ENCODE measurements at regions not wholly inside any gene's neighbourhood (a gene's known extent, or its start where the extent isn't known, plus 50 kb on each side); places are given as distances from the start of the nearest gene placed in this dataset.

DNA sequence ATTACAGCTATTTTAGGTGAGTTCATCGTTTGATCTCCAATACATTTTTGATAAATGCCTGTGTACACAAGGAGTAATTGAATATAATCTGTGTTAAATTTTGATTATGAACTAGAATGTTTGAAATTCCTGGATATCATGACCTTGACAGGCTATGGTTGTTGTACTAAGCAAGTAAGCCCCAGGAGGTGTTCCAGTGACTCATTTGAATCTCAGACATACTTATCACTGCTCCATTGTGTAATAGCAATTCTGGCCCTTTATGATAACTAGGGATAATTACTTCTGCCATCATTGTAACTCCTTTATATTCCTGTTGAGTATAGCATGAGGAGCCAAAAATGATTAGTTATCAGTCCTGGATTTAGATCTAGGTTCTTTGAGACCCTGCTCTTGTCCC, 1424.6 kb upstream of the ADGRB3 start:
- FAIRE-seq, result no peak
- POLR2A ChIA-PET, result no interaction called here

DNA sequence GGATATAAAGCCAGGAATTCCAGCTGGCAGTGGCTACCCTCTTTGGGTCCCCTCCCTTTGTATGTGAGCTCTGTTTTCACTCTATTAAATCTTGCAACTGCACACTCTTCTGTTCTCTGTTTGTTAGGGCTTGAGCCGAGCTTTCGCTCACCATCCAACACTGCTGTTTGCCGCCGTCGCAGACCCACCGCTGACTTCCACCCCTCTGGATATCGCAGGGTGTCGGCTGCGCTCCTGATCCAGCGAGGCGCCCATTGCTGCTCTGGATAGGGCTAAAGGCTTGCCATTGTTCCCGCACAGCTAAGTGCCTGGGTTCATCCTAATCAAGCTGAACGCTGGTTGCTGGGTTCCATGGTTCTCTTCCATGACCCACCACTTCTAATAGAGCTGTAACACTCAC, 1433.5 kb upstream of the ADGRB3 start:
- POLR2A ChIA-PET, result no interaction called here
- Histone ChIP-seq H3K9me1 (ENCODE audit: control insufficient read depth, insufficient read depth, low read length) (no peaks in the 10 kb centered on the region), H3K4me2 (ENCODE audit: insufficient read depth, low read length) (no peak overlapping the region), H3K4me1 (replicated peaks in 1 of 2; ENCODE audit: control insufficient read depth in 2 of 2, insufficient read depth in 2 of 2, low read length in 2 of 2) (no peaks in the 10 kb centered on the region), H4K20me1 (replicated peaks; ENCODE audit: control insufficient read depth, insufficient read depth, low read length) (no peaks in the 10 kb centered on the region), H2AFZ (ENCODE audit: low read depth, low read length) (no peak overlapping the region), H3K36me3 (ENCODE audit: control insufficient read depth, insufficient read depth, low read length) (no peaks in the 10 kb centered on the region), H3K4me3 (no peak overlapping the region), H3K27me3 (ENCODE audit: control insufficient read depth in 2 of 2, insufficient read depth in 2 of 2, low read length in 2 of 2) (no peaks in the 10 kb centered on the region), H3K9ac (ENCODE audit: insufficient read depth in 1 of 2, low read depth in 2 of 2, low read length in 2 of 2) (no peak overlapping the region), H3K9me3 (replicated peaks; ENCODE audit: control insufficient read depth, insufficient read depth, low read depth, low read length) (no peaks in the 10 kb centered on the region; the same call in none of the 2 replicates), H3K27ac (ENCODE audit: extremely low read depth, low read depth, low read length) (no peak overlapping the region), H3K79me2 (ENCODE audit: control insufficient read depth, insufficient read depth, low read length) (no peaks in the 10 kb centered on the region)
- FAIRE-seq, result no peak
- no peak for ATAC-seq
- in situ Hi-C loops (cut with MboI) (no loop called here), intact Hi-C loops (cut with micrococcal nuclease) (no loop called here)
- BruUV-seq (replicated peaks), result no TSS peak
- DNase-seq (ENCODE audit: extremely low read depth in 1 of 4, low spot score in 3 of 4), result no peak
- 21% methylated on average over 9 of the region's 13 CpGs for WGBS (ENCODE audit: insufficient coverage, low coverage, missing lambda C conversion rate)
- CTCF ChIA-PET (ENCODE audit: low intra/inter-chr PET ratio), result no interaction called here
- TF ChIP-seq ZNF165 (CRISPR knock-in tag; IDR thresholded peaks at IDR 0.05; ENCODE audit: borderline replicate concordance) (no peak), L3MBTL2 (IDR thresholded peaks at IDR 0.05) (no peak), KDM4B (IDR thresholded peaks at IDR 0.05; ENCODE audit: borderline replicate concordance in 2 of 2, low read depth in 1 of 2) (no peak), ZNF197 (CRISPR knock-in tag; IDR thresholded peaks at IDR 0.05; ENCODE audit: low read depth) (no peak)
- TF ChIP-seq, protein P1, sequence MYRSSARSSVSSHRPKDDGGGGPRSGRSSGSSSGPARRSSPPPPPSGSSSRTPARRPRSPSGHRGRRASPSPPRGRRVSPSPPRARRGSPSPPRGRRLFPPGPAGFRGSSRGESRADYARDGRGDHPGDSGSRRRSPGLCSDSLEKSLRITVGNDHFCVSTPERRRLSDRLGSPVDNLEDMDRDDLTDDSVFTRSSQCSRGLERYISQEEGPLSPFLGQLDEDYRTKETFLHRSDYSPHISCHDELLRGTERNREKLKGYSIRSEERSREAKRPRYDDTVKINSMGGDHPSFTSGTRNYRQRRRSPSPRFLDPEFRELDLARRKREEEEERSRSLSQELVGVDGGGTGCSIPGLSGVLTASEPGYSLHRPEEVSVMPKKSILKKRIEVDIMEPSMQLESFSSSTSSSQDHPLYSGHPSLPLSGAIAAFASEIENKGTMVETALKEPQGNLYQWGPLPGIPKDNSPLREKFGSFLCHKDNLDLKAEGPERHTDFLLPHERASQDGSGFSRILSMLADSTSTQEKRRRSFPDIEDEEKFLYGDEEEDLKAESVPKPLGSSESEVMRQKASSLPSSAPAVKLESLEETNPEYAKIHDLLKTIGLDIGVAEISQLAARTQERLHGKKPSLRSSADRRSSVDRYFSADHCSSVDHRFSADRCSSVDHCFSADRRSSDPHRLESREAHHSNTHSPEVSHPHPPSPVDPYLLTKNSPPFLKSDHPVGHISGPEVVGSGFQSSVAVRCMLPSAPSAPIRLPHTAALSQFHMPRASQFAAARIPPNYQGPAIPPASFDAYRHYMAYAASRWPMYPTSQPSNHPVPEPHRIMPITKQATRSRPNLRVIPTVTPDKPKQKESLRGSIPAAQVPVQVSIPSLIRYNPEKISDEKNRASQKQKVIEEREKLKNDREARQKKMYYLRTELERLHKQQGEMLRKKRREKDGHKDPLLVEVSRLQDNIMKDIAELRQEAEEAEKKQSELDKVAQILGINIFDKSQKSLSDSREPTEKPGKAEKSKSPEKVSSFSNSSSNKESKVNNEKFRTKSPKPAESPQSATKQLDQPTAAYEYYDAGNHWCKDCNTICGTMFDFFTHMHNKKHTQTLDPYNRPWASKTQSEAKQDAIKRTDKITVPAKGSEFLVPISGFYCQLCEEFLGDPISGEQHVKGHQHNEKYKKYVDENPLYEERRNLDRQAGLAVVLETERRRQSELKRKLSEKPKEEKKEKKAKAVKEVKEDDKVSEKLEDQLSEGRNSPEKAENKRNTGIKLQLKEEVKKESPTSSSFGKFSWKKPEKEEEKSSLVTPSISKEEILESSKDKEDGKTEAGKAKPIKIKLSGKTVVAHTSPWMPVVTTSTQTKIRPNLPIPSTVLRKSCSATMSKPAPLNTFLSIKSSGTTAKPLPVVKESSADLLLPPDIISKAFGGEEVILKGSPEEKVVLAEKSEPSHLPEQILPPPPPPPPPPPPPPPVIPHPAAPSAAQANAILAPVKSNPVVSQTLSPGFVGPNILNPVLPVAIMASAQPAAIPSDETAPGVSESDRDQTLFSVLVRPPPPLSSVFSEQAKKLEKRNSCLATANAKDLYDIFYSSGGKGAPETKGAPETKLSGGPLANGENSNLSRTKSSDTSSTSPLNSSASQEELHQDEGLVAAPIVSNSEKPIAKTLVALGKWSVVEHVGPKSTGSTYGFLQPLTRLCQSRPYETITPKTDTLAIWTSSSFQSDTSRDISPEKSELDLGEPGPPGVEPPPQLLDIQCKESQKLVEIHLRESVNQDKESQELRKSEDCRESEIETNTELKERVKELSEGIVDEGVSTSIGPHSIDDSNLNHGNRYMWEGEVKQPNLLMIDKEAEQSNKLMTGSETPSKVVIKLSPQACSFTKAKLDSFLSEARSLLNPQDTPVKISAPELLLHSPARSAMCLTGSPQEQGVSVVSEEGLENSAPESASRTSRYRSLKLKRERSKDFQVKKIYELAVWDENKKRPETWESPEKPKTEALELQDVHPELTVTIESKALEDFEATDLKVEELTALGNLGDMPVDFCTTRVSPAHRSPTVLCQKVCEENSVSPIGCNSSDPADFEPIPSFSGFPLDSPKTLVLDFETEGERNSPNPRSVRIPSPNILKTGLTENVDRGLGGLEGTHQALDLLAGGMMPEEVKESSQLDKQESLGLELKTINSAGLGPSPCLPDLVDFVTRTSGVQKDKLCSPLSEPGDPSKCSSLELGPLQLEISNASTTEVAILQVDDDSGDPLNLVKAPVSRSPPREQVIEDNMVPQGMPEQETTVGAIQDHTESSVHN (IDR thresholded peaks at IDR 0.05; ENCODE audit: borderline replicate concordance in 1 of 2, low read depth in 1 of 2), result no peak

More for the DNA sequence above, 1424.6 kb upstream of the ADGRB3 start:
- no peak for DNase-seq (ENCODE audit: extremely low read depth in 1 of 4, low spot score in 3 of 4)
- H3K9me1 ChIP-seq (ENCODE audit: control insufficient read depth, insufficient read depth, low read length), result no peaks in the 10 kb centered on the region
- TF ChIP-seq CBFA2T3 (IDR thresholded peaks at IDR 0.05), result peak; percentile 48
- TF ChIP-seq TEAD4 (IDR thresholded peaks at IDR 0.05; ENCODE audit: low read length), result peak; percentile 36; the same call in 1 of the 2 replicates
- TF ChIP-seq TEAD4 (CRISPR knock-in tag; IDR thresholded peaks at IDR 0.05; ENCODE audit: borderline replicate concordance), result no peak
- peak; percentile 20 to 57; a peak in 1 of 4 replicates for TF ChIP-seq KDM1A (IDR thresholded peaks at IDR 0.05)
- no peak for TF ChIP-seq ZNF24 (IDR thresholded peaks at IDR 0.05)
- no peak overlapping the region for H3K4me3 ChIP-seq
- BruUV-seq (replicated peaks), result no TSS peak
- no peak overlapping the region for H3K27ac ChIP-seq (ENCODE audit: extremely low read depth, low read depth, low read length)
- 0% methylated on average over 1 of the region's 1 CpG for WGBS (ENCODE audit: insufficient coverage, low coverage, missing lambda C conversion rate)
- H3K27me3 ChIP-seq (ENCODE audit: control insufficient read depth in 2 of 2, insufficient read depth in 2 of 2, low read length in 2 of 2), result no peaks in the 10 kb centered on the region
- no peaks in the 10 kb centered on the region for H3K9me3 ChIP-seq (replicated peaks; ENCODE audit: control insufficient read depth, insufficient read depth, low read depth, low read length)
- CTCF ChIA-PET (ENCODE audit: low intra/inter-chr PET ratio), result no interaction called here
- H3K4me2 ChIP-seq (ENCODE audit: insufficient read depth, low read length), result no peak overlapping the region
- no peak for ATAC-seq
- no peaks in the 10 kb centered on the region for H4K20me1 ChIP-seq (replicated peaks; ENCODE audit: control insufficient read depth, insufficient read depth, low read length)
- no peaks in the 10 kb centered on the region for H3K36me3 ChIP-seq (ENCODE audit: control insufficient read depth, insufficient read depth, low read length)
- no peaks in the 10 kb centered on the region for H3K79me2 ChIP-seq (ENCODE audit: control insufficient read depth, insufficient read depth, low read length)
- no peak overlapping the region for H3K9ac ChIP-seq (ENCODE audit: insufficient read depth in 1 of 2, low read depth in 2 of 2, low read length in 2 of 2)
- H2AFZ ChIP-seq (ENCODE audit: low read depth, low read length), result no peak overlapping the region
- in situ Hi-C loops (cut with MboI) (no loop called here), intact Hi-C loops (cut with micrococcal nuclease) (no loop called here)
- H3K4me1 ChIP-seq (replicated peaks in 1 of 2; ENCODE audit: control insufficient read depth in 2 of 2, insufficient read depth in 2 of 2, low read length in 2 of 2), result no peaks in the 10 kb centered on the region

Measured in K562 (cell line).